ENCODE measurements at regions not wholly inside any gene's neighbourhood (a gene's known extent, or its start where the extent isn't known, plus 50 kb on each side); places are given as distances from the start of the nearest gene placed in this dataset.

- TF ChIP-seq PITX1 (CRISPR knock-in tag; IDR thresholded peaks at IDR 0.05) = peak; percentile 55; the same call in 1 of the 2 replicates
- no peak for TF ChIP-seq CERS6 (CRISPR knock-in tag; IDR thresholded peaks at IDR 0.05)
- no peak for TF ChIP-seq REL (CRISPR knock-in tag; conservative IDR thresholded peaks at IDR 0.05)
- no peak for TF ChIP-seq KLF6 (CRISPR knock-in tag; IDR thresholded peaks at IDR 0.05)
- no peak for TF ChIP-seq ELF4 (CRISPR knock-in tag; IDR thresholded peaks at IDR 0.05; ENCODE audit: borderline replicate concordance)
- TF ChIP-seq FOXA1 (IDR thresholded peaks at IDR 0.05) = no peak
- TF ChIP-seq FOXA1 (CRISPR knock-in tag; IDR thresholded peaks at IDR 0.05) = peak; percentile 89
- peak; percentile 60 for TF ChIP-seq TEAD3 (CRISPR knock-in tag; optimal IDR thresholded peaks at IDR 0.05; ENCODE audit: borderline replicate concordance)
- TF ChIP-seq ZNF530 (CRISPR knock-in tag; IDR thresholded peaks at IDR 0.05; ENCODE audit: low read depth) = no peak
- TF ChIP-seq SRF (IDR thresholded peaks at IDR 0.05; ENCODE audit: low read depth, low read length) = no peak
- no peak for TF ChIP-seq ZSCAN5A (CRISPR knock-in tag; IDR thresholded peaks at IDR 0.05; ENCODE audit: borderline replicate concordance)
- TF ChIP-seq ZBED4 (CRISPR knock-in tag; IDR thresholded peaks at IDR 0.05; ENCODE audit: borderline replicate concordance) = peak; percentile 65; the same call in 1 of the 2 replicates
- peak; percentile 72 for TF ChIP-seq POGK (CRISPR knock-in tag; conservative IDR thresholded peaks at IDR 0.05)
- 0 out of 2 replicates have a peak, but pooled peaks have one; percentile 55 for TF ChIP-seq YEATS2 (CRISPR knock-in tag; IDR thresholded peaks at IDR 0.05; ENCODE audit: borderline replicate concordance)
- TF ChIP-seq PTBP1 (IDR thresholded peaks at IDR 0.05; ENCODE audit: low read depth, low read length, poor library complexity, severe bottlenecking) = no peak
- TF ChIP-seq ZNF788 (CRISPR knock-in tag; IDR thresholded peaks at IDR 0.05; ENCODE audit: borderline replicate concordance) = peak; percentile 74; the same call in 1 of the 2 replicates
- no peak for TF ChIP-seq ZNF317 (CRISPR knock-in tag; IDR thresholded peaks at IDR 0.05)
- TF ChIP-seq HHEX (CRISPR knock-in tag; IDR thresholded peaks at IDR 0.05) = no peak; the same call in 1 of the 2 replicates
- TF ChIP-seq JUNB (CRISPR knock-in tag; IDR thresholded peaks at IDR 0.05; ENCODE audit: borderline replicate concordance) = no peak
- no peak; the same call in 1 of the 2 replicates for TF ChIP-seq ADNP (CRISPR knock-in tag; IDR thresholded peaks at IDR 0.05)
- no peak for TF ChIP-seq ZBTB7A (CRISPR knock-in tag; IDR thresholded peaks at IDR 0.05)
- TF ChIP-seq ZNF20 (CRISPR knock-in tag; IDR thresholded peaks at IDR 0.05) = no peak
These were observed 64.2 kb downstream of the FAM43A start (continued) for GRCh38 chr3:194749631-194750490.
